ENCODE measurements at regions not wholly inside any gene's neighbourhood (a gene's known extent, or its start where the extent isn't known, plus 50 kb on each side); places are given as distances from the start of the nearest gene placed in this dataset.
"Not testable (repeated sequence)": the region's sequence is repeated elsewhere in the genome, so short reads cannot be mapped to it uniquely, and the experiment has no call there.

GRCh38 chr17:62322313-62322712, 58.0 kb upstream of the EFCAB3 start:
- no peak for DNase-seq (ENCODE audit: low spot score)

DNA sequence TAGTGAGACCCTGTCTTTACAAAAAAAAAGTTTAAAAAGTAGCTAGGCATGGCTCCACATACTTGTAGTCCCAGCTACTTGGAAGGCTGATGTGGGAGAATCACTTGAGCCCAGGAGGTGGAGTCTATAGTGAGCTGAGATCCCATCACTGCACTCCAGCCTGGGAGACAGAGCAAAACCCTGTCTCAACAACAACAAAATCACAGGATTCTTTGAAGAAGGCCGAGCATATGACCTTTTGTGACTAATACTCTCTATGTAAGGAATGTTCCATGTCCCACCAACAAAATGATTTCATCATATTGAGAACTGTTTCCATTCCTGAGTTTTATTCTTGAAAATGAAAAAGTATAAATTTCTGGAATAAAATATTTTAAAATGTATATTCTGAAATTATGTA, 58.9 kb upstream of the EFCAB3 start:
- DNase-seq (ENCODE audit: low spot score), result no peak

DNA sequence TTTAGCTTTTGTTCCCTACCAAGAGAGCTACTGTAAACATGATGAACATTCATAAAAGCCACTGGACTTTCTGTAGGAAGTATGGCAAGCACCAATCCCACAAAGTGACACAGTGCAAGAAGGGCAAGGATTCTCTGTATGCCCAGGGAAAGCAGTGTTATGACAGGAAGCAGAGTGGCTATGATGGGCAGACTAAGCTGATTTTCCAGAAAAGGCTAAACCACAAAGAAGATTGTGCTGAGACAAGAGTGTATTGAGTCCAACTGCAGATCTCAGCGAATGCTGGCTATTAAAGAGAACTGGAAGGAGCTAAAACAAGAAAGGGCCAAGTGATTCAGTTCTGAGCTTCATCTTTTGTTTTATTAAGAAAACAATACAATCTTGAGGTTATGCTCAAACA, 60.5 kb upstream of the EFCAB3 start:
- DNase-seq (ENCODE audit: low spot score), result no peak

GRCh38 chr17:62309396-62309795, 71.0 kb upstream of the EFCAB3 start:
- no peak for DNase-seq (ENCODE audit: low spot score)

DNA sequence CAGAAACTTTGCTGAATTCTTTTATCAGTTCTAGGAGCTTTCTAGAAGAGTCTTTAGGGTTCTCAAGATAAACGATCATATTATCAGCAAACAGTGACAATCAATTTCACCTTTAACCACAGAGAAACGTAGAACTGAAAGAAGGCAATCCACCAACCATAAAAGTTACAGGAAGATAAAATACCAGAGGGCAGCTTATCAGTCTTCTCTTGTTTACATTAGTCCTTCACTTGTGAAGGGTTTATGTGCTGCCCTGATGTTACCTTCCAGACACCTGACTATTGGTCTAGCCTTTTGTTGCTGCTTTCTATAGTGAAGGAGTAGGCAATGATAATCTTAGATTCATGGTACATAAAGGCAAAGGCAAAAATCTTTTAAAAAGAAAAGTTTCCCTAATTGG, 73.2 kb upstream of the EFCAB3 start:
- DNase-seq (ENCODE audit: low spot score), result no peak

GRCh38 chr17:62303476-62303875, 76.9 kb upstream of the EFCAB3 start:
- DNase-seq (ENCODE audit: low spot score), result no peak

DNA sequence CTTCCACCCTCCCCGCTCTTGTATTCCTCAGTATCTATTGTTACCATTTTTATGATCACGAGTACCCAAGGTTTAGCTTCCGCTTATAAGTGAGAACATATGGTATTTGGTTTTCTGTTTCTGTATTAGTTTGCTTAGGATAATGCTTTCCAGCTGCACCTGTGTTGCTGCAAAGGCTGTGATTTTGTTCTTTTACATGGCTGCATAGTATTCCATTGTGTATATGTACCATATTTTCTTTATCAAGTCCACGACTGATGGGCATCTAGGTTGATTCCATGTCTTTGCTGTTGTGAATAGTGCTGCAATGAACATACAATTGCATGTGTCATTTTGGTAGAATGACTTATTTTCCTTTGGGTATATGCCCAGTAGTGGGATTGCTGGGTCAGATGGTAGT, 79.7 kb upstream of the EFCAB3 start:
- no peak for DNase-seq (ENCODE audit: low spot score)

- DNase-seq (ENCODE audit: low spot score), result not testable (repeated sequence)
These were observed 105.1 kb upstream of the EFCAB3 start for GRCh38 chr17:62275290-62275689.

- DNase-seq (ENCODE audit: low spot score), result not testable (repeated sequence)
These were observed 112.0 kb upstream of the EFCAB3 start for GRCh38 chr17:62268361-62268760.

GRCh38 chr17:62264974-62265373, 115.4 kb upstream of the EFCAB3 start:
- DNase-seq (ENCODE audit: low spot score), result not testable (repeated sequence)

DNA sequence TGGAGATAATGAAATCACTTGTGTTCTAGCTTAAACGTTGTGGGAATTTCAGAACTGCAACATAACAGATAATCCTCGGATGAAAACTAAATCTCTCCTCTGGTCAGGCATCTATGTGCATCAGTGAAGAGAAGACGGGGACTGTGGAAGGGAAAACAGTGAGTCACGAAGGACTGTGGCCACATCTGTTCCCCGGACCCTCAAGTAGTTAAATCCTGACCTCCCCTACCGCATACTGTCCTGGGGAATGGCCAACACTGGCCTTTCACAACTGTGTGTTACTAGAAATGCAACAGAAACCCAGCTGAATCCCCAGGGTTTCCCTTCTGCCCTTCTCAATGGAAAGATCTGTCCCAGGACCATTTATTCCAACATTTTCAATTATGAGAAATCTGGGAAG, 124.6 kb upstream of the EFCAB3 start:
- DNase-seq (ENCODE audit: low spot score), result not testable (repeated sequence)

GRCh38 chr17:62242076-62242475, 138.3 kb upstream of the EFCAB3 start:
- not testable (repeated sequence) for DNase-seq (ENCODE audit: low spot score)

DNA sequence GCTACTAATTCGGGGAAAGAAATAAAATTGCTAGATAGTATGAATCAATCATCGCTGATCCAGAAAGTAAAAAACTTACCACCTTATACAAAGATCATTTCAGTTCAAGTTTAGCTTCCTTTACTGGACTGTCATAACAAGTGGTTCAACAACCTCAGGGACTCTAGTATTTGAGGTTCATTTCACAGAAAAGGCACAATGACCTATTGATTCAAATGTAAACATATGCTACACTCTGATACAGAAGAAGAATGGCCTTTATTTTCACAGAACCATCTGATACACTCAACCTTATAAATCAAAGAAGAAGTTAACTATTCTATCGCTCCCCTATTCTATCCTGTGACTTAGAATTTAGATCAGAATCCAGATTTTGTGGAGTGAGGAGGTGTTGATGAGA, 140.8 kb upstream of the EFCAB3 start:
- DNase-seq (ENCODE audit: low spot score), result not testable (repeated sequence)

- DNase-seq (ENCODE audit: low spot score), result not testable (repeated sequence)
These were observed 141.6 kb upstream of the EFCAB3 start for GRCh38 chr17:62238551-62239338.

GRCh38 chr17:62233822-62234481, 146.4 kb upstream of the EFCAB3 start:
- not testable (repeated sequence) for DNase-seq (ENCODE audit: low spot score)

GRCh38 chr17:62231293-62231692, 149.1 kb upstream of the EFCAB3 start:
- not testable (repeated sequence) for DNase-seq (ENCODE audit: low spot score)

GRCh38 chr17:62226610-62227240, 153.6 kb upstream of the EFCAB3 start:
- DNase-seq (ENCODE audit: low spot score), result not testable (repeated sequence)

DNA sequence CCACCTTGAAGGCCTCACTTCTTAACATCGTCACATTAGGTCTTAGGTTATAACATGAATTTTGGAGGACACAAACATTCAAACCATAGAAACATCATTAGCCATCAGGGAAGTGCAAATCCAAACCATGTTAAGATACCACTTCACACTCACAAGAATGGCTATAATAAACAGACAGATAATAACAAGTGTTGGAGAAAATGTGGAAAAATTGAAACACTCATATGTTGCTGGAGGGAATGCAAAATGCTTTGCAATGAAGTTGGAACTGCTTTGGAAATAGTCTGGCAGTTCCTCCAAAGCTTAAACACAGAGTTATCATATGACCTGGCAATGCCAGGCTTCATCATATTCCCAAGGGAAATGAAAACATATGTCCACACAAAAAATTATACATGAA, 156.8 kb upstream of the EFCAB3 start:
- DNase-seq (ENCODE audit: low spot score), result not testable (repeated sequence)

GRCh38 chr17:62219221-62219899, 154.3 kb upstream of the MED13 start:
- DNase-seq (ENCODE audit: low spot score), result no peak

DNA sequence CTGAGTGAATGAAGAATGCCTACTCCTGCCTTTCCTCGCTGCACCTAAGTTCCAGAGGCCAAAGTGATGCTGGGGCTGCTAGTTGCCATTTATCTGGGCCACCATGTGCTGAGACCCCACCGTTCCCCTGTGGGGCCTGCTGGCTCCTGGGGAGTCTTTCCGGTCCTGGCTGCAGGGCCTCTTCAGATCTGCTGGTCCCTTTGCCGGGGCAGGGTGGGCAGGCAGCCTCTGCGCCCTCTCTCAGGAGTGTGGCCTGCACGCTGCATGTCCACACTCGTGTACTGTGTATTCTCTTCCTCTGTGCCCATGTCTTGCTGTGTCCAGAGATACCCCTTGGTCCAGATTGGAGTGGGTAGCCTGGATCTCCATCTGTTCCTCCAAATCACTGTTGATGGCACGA, 151.8 kb upstream of the MED13 start:
- DNase-seq (ENCODE audit: low spot score), result peak; percentile 20

DNA sequence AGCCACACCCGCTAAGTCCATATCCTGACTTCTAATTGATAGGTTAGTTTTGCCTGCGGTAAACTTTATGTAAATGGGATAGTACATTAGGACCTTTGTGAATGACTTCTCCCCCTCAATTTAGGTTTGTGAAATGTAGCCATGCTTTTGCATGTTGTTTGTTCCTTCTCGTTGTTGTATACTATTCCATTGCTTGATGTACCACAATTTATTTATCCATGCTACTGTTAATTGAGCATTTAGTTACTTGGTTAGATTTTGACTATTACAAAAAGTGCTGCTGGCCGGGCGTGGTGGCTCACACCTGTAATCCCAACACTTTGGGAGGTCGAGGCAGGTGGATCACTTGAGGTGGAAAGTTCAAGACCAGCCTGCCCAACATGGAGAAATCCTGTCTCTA, 150.8 kb upstream of the MED13 start:
- not testable (repeated sequence) for DNase-seq (ENCODE audit: low spot score)

DNA sequence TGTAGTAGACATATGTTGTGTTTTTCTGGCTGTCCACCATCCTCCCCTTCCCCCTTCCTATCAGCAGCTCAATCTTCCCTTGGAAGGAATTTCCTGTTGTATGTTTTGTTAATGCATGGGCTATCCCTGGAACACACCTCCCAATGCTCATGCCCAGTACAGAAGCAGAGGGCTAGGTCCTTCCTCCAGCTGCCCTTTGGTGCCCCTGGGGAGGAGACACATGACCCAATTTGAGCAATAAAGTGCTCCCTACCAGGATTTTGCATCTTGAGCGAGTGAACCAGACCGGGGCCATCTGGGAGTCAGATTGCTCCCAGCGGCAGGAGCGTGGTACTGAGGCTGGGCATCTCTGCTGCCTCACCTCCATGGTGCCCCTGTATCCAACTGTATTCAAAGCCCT, 141.5 kb upstream of the MED13 start:
- DNase-seq (ENCODE audit: low spot score), result no peak
